Activated CD4-positive, CD25-positive, alpha-beta regulatory T cell (primary cell): ENCODE measurements at regions not wholly inside any gene's neighbourhood (a gene's known extent, or its start where the extent isn't known, plus 50 kb on each side); places are given as distances from the start of the nearest gene placed in this dataset.
"Not testable (repeated sequence)": the region's sequence is repeated elsewhere in the genome, so short reads cannot be mapped to it uniquely, and the experiment has no call there.

Experiments
- DNase-seq, 4 experiments: peaks; one replicate each; lab custom pipeline; 2025; lab: John Stamatoyannopoulos, UW

- DNase-seq, result no peak
Measured at GRCh38 chr19:30276011-30276882, 95.9 kb upstream of the ZNF536 start.

GRCh38 chr19:30276883-30277280 is 95.3 kb upstream of the ZNF536 start:
- DNase-seq, result no peak

- DNase-seq, result no peak
Measured at GRCh38 chr19:30277941-30278881, 94.0 kb upstream of the ZNF536 start.

GRCh38 chr19:30278882-30279254 is 93.3 kb upstream of the ZNF536 start:
- DNase-seq, result no peak

GRCh38 chr19:30280018-30280417 is 92.2 kb upstream of the ZNF536 start:
- DNase-seq, result no peak

- DNase-seq, result no peak
Measured at GRCh38 chr19:30281906-30282305, 90.3 kb upstream of the ZNF536 start.

- DNase-seq, result no peak
Measured at GRCh38 chr19:30283556-30283955, 88.6 kb upstream of the ZNF536 start.

GRCh38 chr19:30284209-30284608 is 88.0 kb upstream of the ZNF536 start:
- DNase-seq, result no peak

- DNase-seq, result no peak
Measured at GRCh38 chr19:30284885-30285284, 87.3 kb upstream of the ZNF536 start.

GRCh38 chr19:30286378-30286777 is 85.8 kb upstream of the ZNF536 start:
- DNase-seq, result no peak

- DNase-seq, result no peak
Measured at GRCh38 chr19:30287259-30287658, 84.9 kb upstream of the ZNF536 start.

- no peak for DNase-seq
Measured at GRCh38 chr19:30287973-30288372, 84.2 kb upstream of the ZNF536 start.

GRCh38 chr19:30288911-30289310 is 83.3 kb upstream of the ZNF536 start:
- no peak for DNase-seq

- DNase-seq, result no peak
Measured at GRCh38 chr19:30289336-30289735, 82.8 kb upstream of the ZNF536 start.

GRCh38 chr19:30290805-30291204 is 81.4 kb upstream of the ZNF536 start:
- not testable (repeated sequence) for DNase-seq

GRCh38 chr19:30293051-30293785 is 79.0 kb upstream of the ZNF536 start:
- no peak for DNase-seq

GRCh38 chr19:30297969-30298368 is 74.2 kb upstream of the ZNF536 start:
- no peak for DNase-seq

- no peak for DNase-seq
Measured at GRCh38 chr19:30303131-30303654, 69.0 kb upstream of the ZNF536 start.

GRCh38 chr19:30304540-30304939 is 67.6 kb upstream of the ZNF536 start:
- no peak for DNase-seq

GRCh38 chr19:30305346-30306060 is 66.7 kb upstream of the ZNF536 start:
- DNase-seq, result no peak
